ENCODE measurements at regions not wholly inside any gene's neighbourhood (a gene's known extent, or its start where the extent isn't known, plus 50 kb on each side); places are given as distances from the start of the nearest gene placed in this dataset.

- TF ChIP-seq MXI1 (conservative IDR thresholded peaks at IDR 0.05; ENCODE audit: poor library complexity, severe bottlenecking): no peak
- TF ChIP-seq EZH2 (IDR thresholded peaks at IDR 0.05; ENCODE audit: borderline replicate concordance, insufficient read depth, low read length, poor library complexity, severe bottlenecking): no peak
- TF ChIP-seq POLR2AphosphoS5 (IDR thresholded peaks at IDR 0.05): no peak
- TF ChIP-seq REST (IDR thresholded peaks at IDR 0.05; ENCODE audit: borderline replicate concordance): no peak
- TF ChIP-seq RAD21 (conservative IDR thresholded peaks at IDR 0.05): no peak
- no peak for TF ChIP-seq CTCF (IDR thresholded peaks at IDR 0.05; ENCODE audit: poor library complexity, severe bottlenecking)
These were observed 197.8 kb downstream of the TEX29 start for GRCh38 chr13:111518161-111518792.
